Fibroblast of lung (primary cell): ENCODE measurements at regions not wholly inside any gene's neighbourhood (a gene's known extent, or its start where the extent isn't known, plus 50 kb on each side); places are given as distances from the start of the nearest gene placed in this dataset.

Experiments used
- CTCF ChIP-seq, 2 donors: IDR thresholded peaks in 1 of 2; conservative IDR thresholded peaks in 1 of 2; 1 replicate in 1 of 2; 2 replicates in 1 of 2; pipeline ENCODE4 v1.5.1; 2011 to 2012; ENCODE audit warnings: low read length in 2 of 2, control low read depth in 1 of 2, inconsistent platforms in 1 of 2, low read depth in 1 of 2, mild to moderate bottlenecking in 1 of 2
- EZH2 ChIP-seq: IDR thresholded peaks from 2 replicates; pipeline ENCODE4 v1.5.1; 2012; ENCODE audit warnings: low read length, control low read depth, mild to moderate bottlenecking; ENCODE audit errors: missing control alignments

GRCh38 chr12:28938056-28938455 is 211.0 kb upstream of the FAR2 start:
- TF ChIP-seq CTCF (conservative IDR thresholded peaks at IDR 0.05 in 1 of 2, IDR thresholded peaks at IDR 0.05 in 1 of 2; ENCODE audit: low read depth in 1 of 2, low read length in 2 of 2), result no peak
- no peak for TF ChIP-seq EZH2
